DND-41 (cell line): ENCODE measurements at regions not wholly inside any gene's neighbourhood (a gene's known extent, or its start where the extent isn't known, plus 50 kb on each side); places are given as distances from the start of the nearest gene placed in this dataset.

Experiments used
- ATAC-seq: fragments of 200-7000 bp; cut with Tn5 transposase; 3 replicates; pipeline ENCODE4 v1.9.1; 2021; ENCODE audit warnings: low read depth; ENCODE audit not compliant: insufficient read depth
- DNase-seq: peaks from one replicate; pipeline ENCODE4 v3.0.0-alpha.2; 2020
- H2AFZ ChIP-seq: 2 replicates; pipeline ENCODE4 v1.6.0; 2012; ENCODE audit warnings: low read depth, low read length
- H3K27ac ChIP-seq: 2 replicates; pipeline ENCODE4 v1.5.1; 2012; ENCODE audit warnings: low read length, inconsistent platforms
- H3K27me3 ChIP-seq: fragments of 200-600 bp; sonication (generic); 2 replicates; pipeline ENCODE4 v1.6.0; 2012; ENCODE audit warnings: low read length, mild to moderate bottlenecking, inconsistent platforms; ENCODE audit not compliant: insufficient read depth, poor library complexity
- H3K36me3 ChIP-seq: 2 replicates; pipeline ENCODE4 v1.5.1; 2012; ENCODE audit warnings: low read length, inconsistent platforms; ENCODE audit not compliant: insufficient read depth
- H3K4me1 ChIP-seq: 2 replicates; pipeline ENCODE4 v1.5.1; 2012; ENCODE audit warnings: mild to moderate bottlenecking, low read length; ENCODE audit not compliant: insufficient read depth
- H3K4me2 ChIP-seq: 2 replicates; pipeline ENCODE4 v1.6.0; 2012; ENCODE audit warnings: mild to moderate bottlenecking, moderate library complexity, low read length, inconsistent platforms; ENCODE audit not compliant: insufficient read depth
- H3K4me3 ChIP-seq, 2 experiments: fragments of 200-600 bp in 1 of 2; shearing (Covaris generic) in 1 of 2; 2 replicates each; pipeline ENCODE4 v1.5.1; 2012 to 2016; ENCODE audit warnings: inconsistent platforms in 2 of 2, low read length in 2 of 2, mild to moderate bottlenecking in 2 of 2, low read depth in 1 of 2, moderate library complexity in 1 of 2
- H3K79me2 ChIP-seq: 2 replicates; pipeline ENCODE4 v1.6.0; 2012; ENCODE audit warnings: low read length, inconsistent platforms; ENCODE audit not compliant: insufficient read depth
- H3K9ac ChIP-seq: 2 replicates; pipeline ENCODE4 v1.6.0; 2012; ENCODE audit warnings: low read depth, mild to moderate bottlenecking, inconsistent platforms, low read length, moderate library complexity
- H3K9me3 ChIP-seq: 2 replicates; pipeline ENCODE4 v1.5.1; 2012; ENCODE audit warnings: low read length, moderate library complexity, mild to moderate bottlenecking, inconsistent platforms; ENCODE audit not compliant: insufficient read depth, severe bottlenecking
- H4K20me1 ChIP-seq: 2 replicates; pipeline ENCODE4 v1.6.0; 2012; ENCODE audit warnings: low read length; ENCODE audit not compliant: insufficient read depth
- EZH2 ChIP-seq: IDR thresholded peaks from 3 replicates; pipeline ENCODE4 v1.6.1; 2012; ENCODE audit warnings: borderline replicate concordance, low read depth, mild to moderate bottlenecking, moderate library complexity, low read length, inconsistent platforms; ENCODE audit not compliant: severe bottlenecking
- TF ChIP-seq, protein P1 (sequence below): IDR thresholded peaks from 2 replicates; pipeline ENCODE4 v1.5.1; 2012; ENCODE audit warnings: borderline replicate concordance, low read length, moderate library complexity, mild to moderate bottlenecking; ENCODE audit not compliant: poor library complexity, severe bottlenecking; ENCODE audit errors: extremely low read depth

DNA sequence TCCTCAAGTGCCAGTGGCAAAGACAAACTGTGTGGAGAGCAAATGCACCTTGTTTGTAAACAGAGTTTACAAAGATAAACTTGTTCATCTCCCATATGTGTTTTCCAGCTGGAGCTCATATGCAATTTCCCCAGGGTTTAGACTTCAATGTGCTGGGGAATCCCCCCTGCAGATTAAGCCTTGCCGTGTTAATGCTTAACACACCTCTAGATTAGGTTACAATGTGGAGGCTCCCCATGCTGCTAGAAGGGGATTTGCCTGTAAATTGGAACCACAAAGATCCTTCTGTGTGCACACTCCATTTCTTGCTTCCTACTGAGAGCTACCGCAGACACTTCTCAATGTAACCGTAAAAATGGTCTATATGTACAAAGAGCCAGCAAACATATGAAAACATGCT, 263.1 kb downstream of the TBX18 start:
- Histone ChIP-seq H3K4me2 (no peak overlapping the region), H3K9ac (no peak overlapping the region), H3K4me1 (no peaks in the 10 kb centered on the region), H3K79me2 (no peaks in the 10 kb centered on the region), H3K4me3 (no peak overlapping the region), H2AFZ (no peak overlapping the region), H4K20me1 (no peaks in the 10 kb centered on the region), H3K27me3 (no peaks in the 10 kb centered on the region), H3K9me3 (no peaks in the 10 kb centered on the region), H3K36me3 (no peaks in the 10 kb centered on the region), H3K27ac (no peak overlapping the region)
- TF ChIP-seq, protein P1, sequence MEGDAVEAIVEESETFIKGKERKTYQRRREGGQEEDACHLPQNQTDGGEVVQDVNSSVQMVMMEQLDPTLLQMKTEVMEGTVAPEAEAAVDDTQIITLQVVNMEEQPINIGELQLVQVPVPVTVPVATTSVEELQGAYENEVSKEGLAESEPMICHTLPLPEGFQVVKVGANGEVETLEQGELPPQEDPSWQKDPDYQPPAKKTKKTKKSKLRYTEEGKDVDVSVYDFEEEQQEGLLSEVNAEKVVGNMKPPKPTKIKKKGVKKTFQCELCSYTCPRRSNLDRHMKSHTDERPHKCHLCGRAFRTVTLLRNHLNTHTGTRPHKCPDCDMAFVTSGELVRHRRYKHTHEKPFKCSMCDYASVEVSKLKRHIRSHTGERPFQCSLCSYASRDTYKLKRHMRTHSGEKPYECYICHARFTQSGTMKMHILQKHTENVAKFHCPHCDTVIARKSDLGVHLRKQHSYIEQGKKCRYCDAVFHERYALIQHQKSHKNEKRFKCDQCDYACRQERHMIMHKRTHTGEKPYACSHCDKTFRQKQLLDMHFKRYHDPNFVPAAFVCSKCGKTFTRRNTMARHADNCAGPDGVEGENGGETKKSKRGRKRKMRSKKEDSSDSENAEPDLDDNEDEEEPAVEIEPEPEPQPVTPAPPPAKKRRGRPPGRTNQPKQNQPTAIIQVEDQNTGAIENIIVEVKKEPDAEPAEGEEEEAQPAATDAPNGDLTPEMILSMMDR = no peak
- no peak for TF ChIP-seq EZH2
- DNase-seq (no peak), ATAC-seq (no peak)

DNA sequence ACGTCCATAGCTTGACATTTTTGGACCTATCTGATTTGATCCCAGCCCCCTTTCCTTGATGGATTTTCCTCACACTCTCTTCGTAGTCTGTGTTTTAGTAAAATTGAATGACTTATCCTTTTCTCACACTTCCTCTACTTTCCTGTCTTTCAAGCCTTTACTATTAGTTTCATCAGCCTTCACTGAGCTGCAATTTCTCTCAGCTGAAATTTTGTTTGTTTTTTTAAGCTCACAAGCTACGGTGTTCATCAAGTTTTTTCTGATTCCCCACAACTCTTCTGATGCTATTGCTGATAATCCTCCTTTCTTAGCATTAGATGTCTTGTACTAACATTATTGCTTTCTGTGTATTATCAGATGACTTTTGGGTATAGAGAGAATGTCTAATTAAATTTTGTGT, 263.7 kb downstream of the TBX18 start:
- Histone ChIP-seq H3K27me3 (no peaks in the 10 kb centered on the region), H3K79me2 (no peaks in the 10 kb centered on the region), H3K27ac (no peak overlapping the region), H3K4me2 (no peak overlapping the region), H2AFZ (no peak overlapping the region), H3K36me3 (no peaks in the 10 kb centered on the region), H3K4me3 (no peak overlapping the region), H3K9me3 (no peaks in the 10 kb centered on the region), H4K20me1 (no peaks in the 10 kb centered on the region), H3K4me1 (no peaks in the 10 kb centered on the region), H3K9ac (no peak overlapping the region)
- DNase-seq = no peak
- TF ChIP-seq, protein P1 = no peak
- TF ChIP-seq EZH2 = no peak
- no peak for ATAC-seq

DNA sequence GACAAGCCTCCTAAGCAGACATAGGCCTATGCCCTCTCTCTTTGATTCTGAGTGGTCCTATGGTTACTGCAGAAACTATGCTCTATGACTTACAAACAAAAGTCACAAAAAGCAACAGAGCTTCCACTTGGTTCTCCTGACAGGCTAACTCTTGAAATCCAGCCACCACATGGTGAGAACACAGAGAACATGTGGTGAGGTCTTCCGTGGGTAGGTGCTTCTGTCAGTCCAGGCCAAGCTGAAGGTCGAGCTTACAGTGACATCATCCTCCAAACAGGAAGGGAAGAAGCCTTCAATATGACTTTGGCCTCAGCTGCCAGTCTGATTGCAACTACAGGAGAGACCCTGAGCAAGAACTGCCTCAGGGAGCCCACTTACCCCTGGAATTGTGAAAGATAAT, 265.5 kb downstream of the TBX18 start:
- ATAC-seq = no peak; the same call in 2 of the 3 replicates
- Histone ChIP-seq H2AFZ (no peak overlapping the region; the same call in 1 of the 2 replicates), H4K20me1 (no peaks in the 10 kb centered on the region)

More for the DNA sequence above, 265.5 kb downstream of the TBX18 start:
- DNase-seq = no peak
- Histone ChIP-seq H3K4me3 (no peak overlapping the region), H3K4me1 (no peaks in the 10 kb centered on the region), H3K27me3 (no peaks in the 10 kb centered on the region), H3K36me3 (no peaks in the 10 kb centered on the region), H3K4me2 (no peak overlapping the region), H3K9me3 (no peaks in the 10 kb centered on the region), H3K79me2 (no peaks in the 10 kb centered on the region), H3K9ac (no peak overlapping the region), H3K27ac (no peak overlapping the region)
- TF ChIP-seq, protein P1 = no peak
- TF ChIP-seq EZH2 = no peak
